CD1c-positive myeloid dendritic cell (primary cell): ENCODE measurements at regions not wholly inside any gene's neighbourhood (a gene's known extent, or its start where the extent isn't known, plus 50 kb on each side); places are given as distances from the start of the nearest gene placed in this dataset.
"Not testable (repeated sequence)": the region's sequence is repeated elsewhere in the genome, so short reads cannot be mapped to it uniquely, and the experiment has no call there.

Experiments used
- DNase-seq: peaks from one replicate; pipeline ENCODE4 v3.0.0-alpha.2; 2016; ENCODE audit errors: extremely low spot score

GRCh38 chr10:46802010-46802409 is 109.2 kb upstream of the PTPN20 start:
- not testable (repeated sequence) for DNase-seq

GRCh38 chr10:46803082-46803481 is 108.1 kb upstream of the PTPN20 start:
- not testable (repeated sequence) for DNase-seq

GRCh38 chr10:46810222-46810621 is 101.0 kb upstream of the PTPN20 start:
- DNase-seq = not testable (repeated sequence)

- not testable (repeated sequence) for DNase-seq
These were observed 95.1 kb upstream of the PTPN20 start for GRCh38 chr10:46816126-46816525.

GRCh38 chr10:46840393-46841050 is 70.7 kb upstream of the PTPN20 start:
- DNase-seq = not testable (repeated sequence)

GRCh38 chr10:46841051-46841593 is 70.1 kb upstream of the PTPN20 start:
- DNase-seq = not testable (repeated sequence)

- not testable (repeated sequence) for DNase-seq
These were observed 66.0 kb upstream of the PTPN20 start for GRCh38 chr10:46845194-46845593.

- not testable (repeated sequence) for DNase-seq
These were observed 65.6 kb upstream of the PTPN20 start for GRCh38 chr10:46845640-46846039.

GRCh38 chr10:46860753-46861152 is 50.5 kb upstream of the PTPN20 start:
- DNase-seq = not testable (repeated sequence)
